Hepatocyte (in vitro differentiated cells): ENCODE measurements at regions not wholly inside any gene's neighbourhood (a gene's known extent, or its start where the extent isn't known, plus 50 kb on each side); places are given as distances from the start of the nearest gene placed in this dataset.

Source experiments
- EZH2 ChIP-seq: fragments of 200-600 bp; sonication (generic); IDR thresholded peaks from 2 replicates; pipeline ENCODE4 v1.6.1; 2016; ENCODE audit warnings: antibody characterized with exemption, mild to moderate bottlenecking, borderline replicate concordance
- EZH2phosphoT487 ChIP-seq: fragments of 200-600 bp; sonication (generic); IDR thresholded peaks from one replicate; pipeline ENCODE4 v1.6.1; 2018; ENCODE audit warnings: antibody characterized with exemption, mild to moderate bottlenecking, low read depth, moderate library complexity; ENCODE audit not compliant: unreplicated experiment, severe bottlenecking
- TF ChIP-seq, protein P1 (sequence below): fragments of 200-600 bp; sonication (generic); IDR thresholded peaks from 2 replicates; pipeline ENCODE4 v1.5.1; 2016; ENCODE audit warnings: antibody characterized with exemption, mild to moderate bottlenecking; ENCODE audit not compliant: poor library complexity

DNA sequence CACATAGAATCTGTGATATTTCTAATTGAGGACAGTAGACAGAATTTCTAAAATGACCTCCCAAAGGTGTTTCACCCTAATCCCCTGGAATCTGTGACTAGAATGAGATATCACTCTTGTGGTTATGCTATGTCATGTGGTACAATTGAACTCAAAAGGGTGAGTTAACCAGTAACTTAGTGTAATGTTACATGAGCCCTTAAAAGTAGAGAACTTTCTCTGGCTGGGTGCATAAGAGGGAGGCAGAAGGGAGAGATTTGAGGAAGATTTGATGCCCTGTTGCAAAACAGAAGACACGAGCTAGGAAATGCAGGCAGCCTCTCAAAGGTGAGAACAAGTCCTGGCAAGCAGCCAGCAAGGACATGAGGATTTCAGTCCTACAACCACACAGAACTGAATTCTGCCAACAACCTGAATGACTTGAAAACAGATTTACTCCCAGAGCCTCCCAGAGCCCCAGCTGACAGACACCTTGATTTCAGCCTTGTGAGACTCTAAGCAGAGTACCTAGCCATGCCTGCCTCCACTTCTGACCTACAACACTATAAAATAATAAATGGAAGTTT lies 160.3 kb downstream of the MTHFS start:
- TF ChIP-seq, protein P1, sequence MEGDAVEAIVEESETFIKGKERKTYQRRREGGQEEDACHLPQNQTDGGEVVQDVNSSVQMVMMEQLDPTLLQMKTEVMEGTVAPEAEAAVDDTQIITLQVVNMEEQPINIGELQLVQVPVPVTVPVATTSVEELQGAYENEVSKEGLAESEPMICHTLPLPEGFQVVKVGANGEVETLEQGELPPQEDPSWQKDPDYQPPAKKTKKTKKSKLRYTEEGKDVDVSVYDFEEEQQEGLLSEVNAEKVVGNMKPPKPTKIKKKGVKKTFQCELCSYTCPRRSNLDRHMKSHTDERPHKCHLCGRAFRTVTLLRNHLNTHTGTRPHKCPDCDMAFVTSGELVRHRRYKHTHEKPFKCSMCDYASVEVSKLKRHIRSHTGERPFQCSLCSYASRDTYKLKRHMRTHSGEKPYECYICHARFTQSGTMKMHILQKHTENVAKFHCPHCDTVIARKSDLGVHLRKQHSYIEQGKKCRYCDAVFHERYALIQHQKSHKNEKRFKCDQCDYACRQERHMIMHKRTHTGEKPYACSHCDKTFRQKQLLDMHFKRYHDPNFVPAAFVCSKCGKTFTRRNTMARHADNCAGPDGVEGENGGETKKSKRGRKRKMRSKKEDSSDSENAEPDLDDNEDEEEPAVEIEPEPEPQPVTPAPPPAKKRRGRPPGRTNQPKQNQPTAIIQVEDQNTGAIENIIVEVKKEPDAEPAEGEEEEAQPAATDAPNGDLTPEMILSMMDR, result no peak
- TF ChIP-seq EZH2 (no peak), EZH2phosphoT487 (no peak)
